Fibroblast of lung (primary cell): ENCODE measurements at regions not wholly inside any gene's neighbourhood (a gene's known extent, or its start where the extent isn't known, plus 50 kb on each side); places are given as distances from the start of the nearest gene placed in this dataset.

ENCODE experiments used
- EZH2 ChIP-seq: IDR thresholded peaks from 2 replicates; pipeline ENCODE4 v1.5.1; 2012; ENCODE audit warnings: low read length, control low read depth, mild to moderate bottlenecking; ENCODE audit errors: missing control alignments
- TF ChIP-seq, protein P1 (sequence below), 2 donors: IDR thresholded peaks in 1 of 2; conservative IDR thresholded peaks in 1 of 2; 1 replicate in 1 of 2; 2 replicates in 1 of 2; pipeline ENCODE4 v1.5.1; 2011 to 2012; ENCODE audit warnings: low read length in 2 of 2, control low read depth in 1 of 2, inconsistent platforms in 1 of 2, low read depth in 1 of 2, mild to moderate bottlenecking in 1 of 2

GRCh38 chr2:217340899-217341298, 481.0 kb upstream of the TNP1 start:
- TF ChIP-seq, protein P1, sequence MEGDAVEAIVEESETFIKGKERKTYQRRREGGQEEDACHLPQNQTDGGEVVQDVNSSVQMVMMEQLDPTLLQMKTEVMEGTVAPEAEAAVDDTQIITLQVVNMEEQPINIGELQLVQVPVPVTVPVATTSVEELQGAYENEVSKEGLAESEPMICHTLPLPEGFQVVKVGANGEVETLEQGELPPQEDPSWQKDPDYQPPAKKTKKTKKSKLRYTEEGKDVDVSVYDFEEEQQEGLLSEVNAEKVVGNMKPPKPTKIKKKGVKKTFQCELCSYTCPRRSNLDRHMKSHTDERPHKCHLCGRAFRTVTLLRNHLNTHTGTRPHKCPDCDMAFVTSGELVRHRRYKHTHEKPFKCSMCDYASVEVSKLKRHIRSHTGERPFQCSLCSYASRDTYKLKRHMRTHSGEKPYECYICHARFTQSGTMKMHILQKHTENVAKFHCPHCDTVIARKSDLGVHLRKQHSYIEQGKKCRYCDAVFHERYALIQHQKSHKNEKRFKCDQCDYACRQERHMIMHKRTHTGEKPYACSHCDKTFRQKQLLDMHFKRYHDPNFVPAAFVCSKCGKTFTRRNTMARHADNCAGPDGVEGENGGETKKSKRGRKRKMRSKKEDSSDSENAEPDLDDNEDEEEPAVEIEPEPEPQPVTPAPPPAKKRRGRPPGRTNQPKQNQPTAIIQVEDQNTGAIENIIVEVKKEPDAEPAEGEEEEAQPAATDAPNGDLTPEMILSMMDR (conservative IDR thresholded peaks at IDR 0.05 in 1 of 2, IDR thresholded peaks at IDR 0.05 in 1 of 2; ENCODE audit: low read depth in 1 of 2, low read length in 2 of 2): no peak
- TF ChIP-seq EZH2: no peak
